ENCODE measurements at regions not wholly inside any gene's neighbourhood (a gene's known extent, or its start where the extent isn't known, plus 50 kb on each side); places are given as distances from the start of the nearest gene placed in this dataset.
A peak's percentile ranks its signal among the peaks of the same experiment; 100 is the strongest.

- Histone ChIP-seq H3K4me1 (peaks cover 48% of the 10 kb centered on the region), H3F3A (ENCODE audit: low read depth) (peaks cover 43% of the 10 kb centered on the region), H3K9ac (no peak overlapping the region), H3K4me2 (peak overlapping the region; percentile 65), H4K20me1 (ENCODE audit: low read depth) (peaks cover 22% of the 10 kb centered on the region), H3K27ac (no peak overlapping the region), H3K27me3 (peaks cover 74% of the 10 kb centered on the region), H2AFZ (replicated peaks) (no peak overlapping the region), H3K79me2 (ENCODE audit: low read depth) (no peaks in the 10 kb centered on the region), H3K4me3 (peak overlapping the region; percentile 18), H3K36me3 (no peaks in the 10 kb centered on the region), H3K9me3 (ENCODE audit: low read depth) (no peaks in the 10 kb centered on the region)
- TF ChIP-seq, protein P1, sequence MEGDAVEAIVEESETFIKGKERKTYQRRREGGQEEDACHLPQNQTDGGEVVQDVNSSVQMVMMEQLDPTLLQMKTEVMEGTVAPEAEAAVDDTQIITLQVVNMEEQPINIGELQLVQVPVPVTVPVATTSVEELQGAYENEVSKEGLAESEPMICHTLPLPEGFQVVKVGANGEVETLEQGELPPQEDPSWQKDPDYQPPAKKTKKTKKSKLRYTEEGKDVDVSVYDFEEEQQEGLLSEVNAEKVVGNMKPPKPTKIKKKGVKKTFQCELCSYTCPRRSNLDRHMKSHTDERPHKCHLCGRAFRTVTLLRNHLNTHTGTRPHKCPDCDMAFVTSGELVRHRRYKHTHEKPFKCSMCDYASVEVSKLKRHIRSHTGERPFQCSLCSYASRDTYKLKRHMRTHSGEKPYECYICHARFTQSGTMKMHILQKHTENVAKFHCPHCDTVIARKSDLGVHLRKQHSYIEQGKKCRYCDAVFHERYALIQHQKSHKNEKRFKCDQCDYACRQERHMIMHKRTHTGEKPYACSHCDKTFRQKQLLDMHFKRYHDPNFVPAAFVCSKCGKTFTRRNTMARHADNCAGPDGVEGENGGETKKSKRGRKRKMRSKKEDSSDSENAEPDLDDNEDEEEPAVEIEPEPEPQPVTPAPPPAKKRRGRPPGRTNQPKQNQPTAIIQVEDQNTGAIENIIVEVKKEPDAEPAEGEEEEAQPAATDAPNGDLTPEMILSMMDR (IDR thresholded peaks at IDR 0.05), result no peak
- no peak for TF ChIP-seq EZH2 (IDR thresholded peaks at IDR 0.05)
- TF ChIP-seq EZH2phosphoT487 (IDR thresholded peaks at IDR 0.05), result no peak
- H3K36me3 Mint-ChIP-seq, result peaks cover 2% of the 10 kb centered on the region
- peaks cover 4% of the 10 kb centered on the region for H3K27me3 Mint-ChIP-seq (ENCODE audit: insufficient read depth, low read depth)
- peak overlapping the region; percentile 94 for H3K27ac Mint-ChIP-seq
- no peak for DNase-seq (ENCODE audit: low spot score)
- peaks cover 9% of the 10 kb centered on the region for H3K9me3 Mint-ChIP-seq
- peak overlapping the region; percentile 49 for H3K4me3 Mint-ChIP-seq
- peaks cover 45% of the 10 kb centered on the region for H3K4me1 Mint-ChIP-seq
Measured at GRCh38 chr20:11249683-11250082, 575.9 kb upstream of the JAG1 start.

DNA sequence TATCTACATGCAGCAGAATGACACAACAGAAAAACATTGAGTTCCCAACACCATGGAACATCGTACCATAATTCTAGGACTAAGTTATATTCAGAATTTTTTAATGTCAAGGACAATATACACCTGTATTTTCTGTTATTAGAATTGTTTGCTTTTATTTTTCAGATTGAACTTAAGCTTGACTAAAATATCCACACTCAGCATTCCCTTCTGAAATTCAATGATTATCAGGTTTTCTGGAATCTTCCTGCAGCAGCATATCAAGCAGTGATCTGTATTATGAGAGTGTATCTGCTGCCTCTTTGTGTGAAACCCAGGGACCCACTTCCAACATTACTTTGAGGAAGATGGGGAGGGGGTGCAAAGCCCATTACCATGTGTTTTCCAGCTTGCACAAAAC, 578.6 kb upstream of the JAG1 start:
- Histone ChIP-seq H3K9me3 (ENCODE audit: low read depth) (no peaks in the 10 kb centered on the region), H3K4me1 (peaks cover 31% of the 10 kb centered on the region), H3K27me3 (peaks cover 48% of the 10 kb centered on the region), H3K4me3 (no peak overlapping the region), H4K20me1 (ENCODE audit: low read depth) (peaks cover 22% of the 10 kb centered on the region), H3K27ac (no peak overlapping the region), H3F3A (ENCODE audit: low read depth) (peaks cover 32% of the 10 kb centered on the region), H3K9ac (no peak overlapping the region), H2AFZ (replicated peaks) (no peak overlapping the region), H3K36me3 (no peaks in the 10 kb centered on the region), H3K4me2 (no peak overlapping the region), H3K79me2 (ENCODE audit: low read depth) (no peaks in the 10 kb centered on the region)
- no peak for DNase-seq (ENCODE audit: low spot score)
- peaks cover 3% of the 10 kb centered on the region for H3K27me3 Mint-ChIP-seq (ENCODE audit: insufficient read depth, low read depth)
- TF ChIP-seq, protein P1 (IDR thresholded peaks at IDR 0.05), result no peak
- TF ChIP-seq EZH2 (IDR thresholded peaks at IDR 0.05) (no peak), EZH2phosphoT487 (IDR thresholded peaks at IDR 0.05) (no peak)
- H3K9me3 Mint-ChIP-seq, result peaks cover 28% of the 10 kb centered on the region
- H3K4me1 Mint-ChIP-seq, result peaks cover 32% of the 10 kb centered on the region
- no peak overlapping the region for H3K4me3 Mint-ChIP-seq
- peaks cover 2% of the 10 kb centered on the region for H3K36me3 Mint-ChIP-seq
- H3K27ac Mint-ChIP-seq, result no peak overlapping the region

DNA sequence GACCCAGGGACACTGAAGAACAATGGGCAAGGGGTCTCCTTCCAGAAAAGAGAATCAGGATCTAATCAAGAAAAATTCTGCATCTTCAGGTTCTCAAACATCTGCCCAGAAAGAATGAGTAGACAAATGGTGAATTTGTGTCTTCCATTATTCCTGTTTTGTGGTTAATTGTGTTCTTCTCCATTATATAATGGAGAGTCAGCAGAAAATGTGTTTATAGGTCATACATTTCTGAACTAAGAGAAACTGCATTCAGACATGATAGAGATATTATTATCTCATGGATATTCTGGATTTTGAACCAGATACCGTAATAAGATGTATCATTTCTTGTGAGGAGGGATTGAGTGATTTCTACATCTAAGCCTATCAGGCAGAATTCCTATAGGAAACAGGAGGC, 581.7 kb upstream of the JAG1 start:
- Histone ChIP-seq H4K20me1 (ENCODE audit: low read depth) (no peaks in the 10 kb centered on the region), H3K4me2 (no peak overlapping the region), H3K27ac (no peak overlapping the region), H3K79me2 (ENCODE audit: low read depth) (no peaks in the 10 kb centered on the region), H3F3A (ENCODE audit: low read depth) (peaks cover 2% of the 10 kb centered on the region), H2AFZ (replicated peaks) (no peak overlapping the region), H3K36me3 (no peaks in the 10 kb centered on the region), H3K4me3 (no peak overlapping the region), H3K9ac (no peak overlapping the region), H3K4me1 (peaks cover 2% of the 10 kb centered on the region), H3K27me3 (peaks cover 31% of the 10 kb centered on the region), H3K9me3 (ENCODE audit: low read depth) (no peaks in the 10 kb centered on the region)
- Mint-ChIP-seq H3K27ac (no peak overlapping the region), H3K4me1 (peaks cover 2% of the 10 kb centered on the region), H3K27me3 (ENCODE audit: insufficient read depth, low read depth) (peaks cover 5% of the 10 kb centered on the region), H3K36me3 (peaks cover 2% of the 10 kb centered on the region), H3K9me3 (peaks cover 39% of the 10 kb centered on the region), H3K4me3 (no peak overlapping the region)
- TF ChIP-seq EZH2phosphoT487 (IDR thresholded peaks at IDR 0.05) (no peak), EZH2 (IDR thresholded peaks at IDR 0.05) (no peak)
- TF ChIP-seq, protein P1 (IDR thresholded peaks at IDR 0.05), result no peak
- DNase-seq (ENCODE audit: low spot score), result no peak
